LNCaP clone FGC (cell line): ENCODE measurements at regions not wholly inside any gene's neighbourhood (a gene's known extent, or its start where the extent isn't known, plus 50 kb on each side); places are given as distances from the start of the nearest gene placed in this dataset.

Experiments used
- DNase-seq: peaks from one replicate; pipeline ENCODE4 v3.0.0-alpha.2; 2011; ENCODE audit warnings: low read depth
- H3K4me3 ChIP-seq: 2 replicates; pipeline ENCODE4 v1.5.1; 2011; ENCODE audit warnings: mild to moderate bottlenecking, low read depth, low read length, control low read depth
- TF ChIP-seq, protein P1 (sequence below): IDR thresholded peaks from 2 replicates; pipeline ENCODE4 v1.5.1; 2012; ENCODE audit warnings: mild to moderate bottlenecking; ENCODE audit not compliant: control insufficient read depth, insufficient read depth; ENCODE audit errors: extremely low read depth

DNA sequence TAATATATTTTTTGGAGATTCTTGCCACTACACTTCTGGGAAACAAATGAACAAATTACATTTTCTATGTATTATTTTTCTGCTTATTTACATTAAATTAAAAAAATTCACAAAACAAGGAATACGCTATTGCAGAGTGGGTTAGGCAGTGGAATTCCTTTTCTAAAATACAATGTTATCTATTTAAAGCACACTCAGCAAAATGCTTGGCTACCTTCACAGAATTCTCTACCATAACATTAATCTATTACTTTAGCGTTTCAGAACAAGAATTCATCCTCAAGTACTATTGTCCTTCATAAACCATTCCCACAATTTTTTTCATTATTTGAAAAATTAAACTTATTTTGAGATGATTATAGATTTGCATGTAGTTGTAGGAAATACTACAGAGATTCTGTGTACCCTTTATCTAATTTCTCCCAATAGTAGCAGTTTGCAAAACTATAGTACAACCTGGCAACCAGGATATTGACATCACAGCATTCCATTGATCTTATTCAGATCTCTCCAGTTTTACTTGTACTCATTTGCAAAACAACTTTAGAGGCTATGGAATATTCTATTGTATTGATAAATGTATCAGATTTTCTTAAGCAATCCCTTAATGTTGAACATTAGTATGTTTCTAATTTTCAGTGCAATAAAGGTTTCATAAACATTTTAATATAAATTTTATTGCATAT, 120.9 kb downstream of the DLEU7 start:
- TF ChIP-seq, protein P1, sequence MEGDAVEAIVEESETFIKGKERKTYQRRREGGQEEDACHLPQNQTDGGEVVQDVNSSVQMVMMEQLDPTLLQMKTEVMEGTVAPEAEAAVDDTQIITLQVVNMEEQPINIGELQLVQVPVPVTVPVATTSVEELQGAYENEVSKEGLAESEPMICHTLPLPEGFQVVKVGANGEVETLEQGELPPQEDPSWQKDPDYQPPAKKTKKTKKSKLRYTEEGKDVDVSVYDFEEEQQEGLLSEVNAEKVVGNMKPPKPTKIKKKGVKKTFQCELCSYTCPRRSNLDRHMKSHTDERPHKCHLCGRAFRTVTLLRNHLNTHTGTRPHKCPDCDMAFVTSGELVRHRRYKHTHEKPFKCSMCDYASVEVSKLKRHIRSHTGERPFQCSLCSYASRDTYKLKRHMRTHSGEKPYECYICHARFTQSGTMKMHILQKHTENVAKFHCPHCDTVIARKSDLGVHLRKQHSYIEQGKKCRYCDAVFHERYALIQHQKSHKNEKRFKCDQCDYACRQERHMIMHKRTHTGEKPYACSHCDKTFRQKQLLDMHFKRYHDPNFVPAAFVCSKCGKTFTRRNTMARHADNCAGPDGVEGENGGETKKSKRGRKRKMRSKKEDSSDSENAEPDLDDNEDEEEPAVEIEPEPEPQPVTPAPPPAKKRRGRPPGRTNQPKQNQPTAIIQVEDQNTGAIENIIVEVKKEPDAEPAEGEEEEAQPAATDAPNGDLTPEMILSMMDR = no peak
- H3K4me3 ChIP-seq = no peak overlapping the region
- DNase-seq = no peak

DNA sequence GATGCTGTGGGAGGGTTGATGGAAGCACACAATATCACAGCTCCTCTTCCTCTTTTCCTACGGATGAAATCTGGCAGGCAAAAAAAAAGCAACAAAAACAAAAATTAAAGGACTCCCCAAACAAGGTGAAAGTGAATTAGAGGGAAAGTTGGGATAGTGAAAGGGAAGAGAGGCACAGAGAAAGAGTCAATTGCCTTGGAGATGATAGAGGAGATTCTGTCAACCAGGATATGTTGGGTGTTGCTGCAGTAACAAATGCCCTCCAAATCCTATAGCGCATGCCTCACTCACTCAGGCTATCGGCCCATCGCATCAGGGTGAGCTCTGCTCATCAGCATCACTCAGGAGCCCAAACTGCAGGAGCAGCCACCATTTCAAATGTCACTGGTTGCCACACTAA, 119.1 kb downstream of the DLEU7 start:
- DNase-seq = no peak
- no peak overlapping the region for H3K4me3 ChIP-seq
- TF ChIP-seq, protein P1 = no peak

DNA sequence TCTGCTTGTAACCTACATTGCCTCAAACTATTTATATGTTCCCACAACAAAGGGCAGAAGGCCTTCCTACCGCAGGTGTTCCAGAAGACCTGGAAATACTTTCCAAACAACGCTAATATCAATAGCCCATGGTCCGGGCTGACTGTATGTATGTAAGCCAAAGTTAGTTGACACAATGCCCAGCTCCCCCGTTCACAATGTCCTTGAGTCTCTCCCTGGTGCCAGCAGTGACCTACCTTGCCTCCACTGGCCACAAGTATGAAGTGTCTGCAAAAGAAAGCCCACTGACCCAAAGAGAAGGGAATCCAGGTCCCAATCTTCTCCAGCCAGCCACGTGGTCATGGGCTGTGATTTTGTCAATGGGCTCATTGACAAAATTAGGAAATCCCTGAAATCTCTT, 118.6 kb downstream of the DLEU7 start:
- no peak for DNase-seq
- TF ChIP-seq, protein P1 = no peak
- no peak overlapping the region for H3K4me3 ChIP-seq

DNA sequence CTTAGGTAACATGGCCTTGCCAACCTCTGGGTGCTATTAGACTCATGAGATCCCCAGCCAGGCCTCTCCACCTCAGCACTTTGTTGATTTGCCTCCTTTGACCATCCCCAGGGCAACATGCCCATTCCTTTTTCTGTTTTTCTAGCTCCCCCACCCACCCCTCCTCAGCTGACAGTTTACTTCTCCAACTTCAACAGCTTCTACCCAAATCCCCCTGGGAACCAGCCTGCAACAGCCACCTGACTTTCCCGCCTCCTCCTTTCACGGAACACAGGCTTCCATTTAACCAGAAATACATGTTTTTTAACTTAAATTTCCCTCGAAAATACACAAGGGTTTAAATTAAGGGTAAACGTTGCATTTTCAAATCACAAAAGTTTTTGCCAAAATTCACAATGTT, 117.3 kb downstream of the DLEU7 start:
- H3K4me3 ChIP-seq = no peak overlapping the region
- TF ChIP-seq, protein P1 = no peak
- no peak for DNase-seq

DNA sequence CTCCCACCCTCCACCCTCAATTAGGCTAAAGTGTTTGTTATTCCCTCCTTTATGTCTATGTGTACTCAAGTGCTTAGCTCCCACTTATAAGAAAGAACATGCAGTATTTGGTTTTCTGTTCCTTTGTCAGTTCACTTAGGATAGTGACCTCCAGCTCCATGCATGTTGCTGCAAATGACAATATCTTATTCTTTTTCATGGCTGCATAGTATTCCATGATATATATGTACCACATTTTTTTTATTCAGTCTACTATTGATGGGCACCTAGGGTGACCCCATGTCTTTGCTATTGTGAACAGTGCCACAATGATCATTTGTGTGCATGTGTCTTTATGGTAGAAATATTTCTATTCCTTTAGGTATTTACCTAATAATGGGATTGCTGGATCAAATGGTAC, 114.3 kb downstream of the DLEU7 start:
- TF ChIP-seq, protein P1 = no peak
- H3K4me3 ChIP-seq = no peak overlapping the region
- DNase-seq = no peak

DNA sequence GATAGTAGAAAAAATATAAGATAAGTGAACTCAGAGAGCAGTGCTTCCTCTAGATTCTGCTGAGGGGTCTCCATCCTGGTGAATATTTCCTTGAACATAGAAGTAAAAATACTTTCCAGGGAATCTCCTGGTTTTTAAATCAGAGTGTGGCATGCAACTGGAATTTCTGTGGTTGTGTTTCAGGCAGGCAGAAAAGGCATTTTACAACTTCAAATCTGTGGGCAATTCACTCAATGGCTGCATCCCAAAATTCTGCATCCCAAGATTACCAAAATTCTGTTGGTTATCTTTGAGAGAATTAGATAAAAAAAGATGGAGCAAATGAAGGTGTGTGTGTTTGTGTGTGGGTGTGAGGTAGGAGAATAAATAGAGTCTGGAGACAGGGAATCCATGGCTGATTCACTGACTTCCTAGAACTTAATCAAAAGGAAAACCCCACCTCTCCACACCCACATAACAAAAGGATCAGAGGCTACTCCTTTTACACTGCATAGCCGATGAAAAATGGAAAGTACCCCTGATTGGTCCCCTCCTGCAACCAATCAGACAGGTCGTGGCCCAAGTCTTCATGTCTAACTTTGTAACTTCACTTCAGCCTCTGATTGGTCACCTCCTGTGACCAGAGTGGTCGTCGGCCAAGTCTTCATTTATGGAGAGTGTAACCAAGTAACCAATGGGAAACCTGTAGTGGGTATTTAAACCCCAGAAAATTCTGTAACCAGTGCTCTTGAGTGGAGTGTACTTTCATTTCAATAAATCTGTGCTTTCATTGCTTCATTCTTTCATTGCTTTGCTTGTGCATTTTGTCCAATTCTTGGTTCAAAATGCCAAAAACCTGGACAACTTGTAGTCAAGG, 112.8 kb downstream of the DLEU7 start:
- TF ChIP-seq, protein P1 = no peak
- DNase-seq = no peak
- H3K4me3 ChIP-seq = no peak overlapping the region
